Lung (tissue), 11 donors: ENCODE measurements at regions not wholly inside any gene's neighbourhood (a gene's known extent, or its start where the extent isn't known, plus 50 kb on each side); places are given as distances from the start of the nearest gene placed in this dataset.
A peak's percentile ranks its signal among the peaks of the same experiment; 100 is the strongest.

Source experiments
- ATAC-seq: fragments of 200-7000 bp; cut with Tn5 transposase; one replicate; pipeline ENCODE4 v1.9.1; 2020; ENCODE audit warnings: moderate number of reproducible peaks; ENCODE audit not compliant: insufficient read depth, low FRiP score
- DNase-seq, 3 donors: peaks; one replicate each; pipeline ENCODE4 v3.0.0-alpha.2; 2013 to 2017
- H3K27ac ChIP-seq, 2 donors: one replicate each; pipeline ENCODE4 v1.5.1; 2013; ENCODE audit warnings: mild to moderate bottlenecking in 2 of 2, moderate library complexity in 2 of 2, control low read depth in 1 of 2, inconsistent platforms in 1 of 2, low read depth in 1 of 2, low read length in 1 of 2
- H3K27me3 ChIP-seq, 3 donors: one replicate each; pipeline ENCODE4 v1.5.1; 2013; ENCODE audit warnings: low read length in 2 of 3; ENCODE audit not compliant: control insufficient read depth in 3 of 3, insufficient read depth in 3 of 3
- H3K36me3 ChIP-seq, 4 donors: one replicate each; pipeline ENCODE4 v1.5.1; 2013; ENCODE audit warnings: low read length in 4 of 4, mild to moderate bottlenecking in 1 of 4, moderate library complexity in 1 of 4; ENCODE audit not compliant: control insufficient read depth in 4 of 4, insufficient read depth in 4 of 4
- H3K4me1 ChIP-seq, 5 donors: one replicate each; pipeline ENCODE4 v1.5.1; 2013; ENCODE audit warnings: low read length in 5 of 5, mild to moderate bottlenecking in 2 of 5, moderate library complexity in 1 of 5; ENCODE audit not compliant: control insufficient read depth in 5 of 5, insufficient read depth in 5 of 5
- H3K4me3 ChIP-seq: one replicate; pipeline ENCODE4 v1.5.1; 2013; ENCODE audit warnings: mild to moderate bottlenecking, control low read depth, moderate library complexity
- H3K9ac ChIP-seq, 2 donors: one replicate each; pipeline ENCODE4 v1.5.1; 2013; ENCODE audit warnings: low read length in 2 of 2, control low read depth in 1 of 2; ENCODE audit not compliant: insufficient read depth in 1 of 2
- H3K9me3 ChIP-seq, 4 donors: one replicate each; pipeline ENCODE4 v1.5.1; 2013; ENCODE audit warnings: low read length in 3 of 4, mild to moderate bottlenecking in 1 of 4, moderate library complexity in 1 of 4; ENCODE audit not compliant: control insufficient read depth in 4 of 4, insufficient read depth in 3 of 4
- WGBS, 2 donors: extraction: QIAGEN DNeasy Blood & Tissue Kit; methylation state at CpG; one replicate each; pipeline ENCODE4 v1.1.7; 2013; 5-methylcytosine and 5-hydroxymethylcytosine counted together
- TF ChIP-seq, protein P1 (sequence below): IDR thresholded peaks from 2 replicates; pipeline ENCODE4 v1.5.1; 2012; ENCODE audit warnings: mild to moderate bottlenecking; ENCODE audit errors: control extremely low read depth, extremely low read depth
- donor health status: control.
- donor health status: control.
- donor health status: Bipolar disorder and iron deficiency.
- donor health status: healthy.
- donor health status: DM: yes; HTN: yes; CAD: no.

DNA sequence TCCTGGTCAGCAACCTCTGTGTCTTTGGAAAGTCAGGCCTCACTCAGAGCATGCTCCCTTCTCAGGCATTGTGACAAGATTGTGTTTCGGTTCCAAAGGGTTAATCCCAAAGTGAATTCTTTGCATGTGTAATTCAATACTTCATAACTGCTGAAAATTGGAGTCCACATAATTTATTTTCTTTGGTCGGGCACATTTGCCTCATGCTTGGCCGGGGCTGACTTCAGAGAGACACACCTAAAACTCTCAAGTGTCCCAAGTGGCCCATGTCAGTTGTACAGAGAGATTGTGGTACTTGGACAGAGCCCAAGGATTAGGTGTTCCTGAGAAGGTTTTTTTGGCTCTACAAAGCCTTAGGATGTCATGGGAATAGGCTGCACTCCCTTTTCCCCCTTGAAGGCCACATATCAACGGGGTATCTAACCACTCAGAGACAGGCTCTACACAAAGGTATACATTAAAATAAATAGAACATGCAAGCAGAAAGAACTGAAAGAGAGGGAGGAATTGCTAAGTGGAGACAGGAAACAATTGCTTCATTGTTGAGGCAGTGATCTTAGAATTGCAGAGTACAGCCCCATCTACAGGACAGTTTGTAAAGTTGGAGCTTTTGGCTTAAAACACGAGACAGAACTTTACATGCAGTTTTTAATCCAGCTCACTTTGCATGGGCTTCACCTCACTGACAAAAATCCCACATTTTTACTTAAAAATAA lies 1232.3 kb upstream of the ZEB2 start:
- ATAC-seq (peak; percentile 76), DNase-seq (peak; percentile 59 to 96 (median 91))
- TF ChIP-seq, protein P1, sequence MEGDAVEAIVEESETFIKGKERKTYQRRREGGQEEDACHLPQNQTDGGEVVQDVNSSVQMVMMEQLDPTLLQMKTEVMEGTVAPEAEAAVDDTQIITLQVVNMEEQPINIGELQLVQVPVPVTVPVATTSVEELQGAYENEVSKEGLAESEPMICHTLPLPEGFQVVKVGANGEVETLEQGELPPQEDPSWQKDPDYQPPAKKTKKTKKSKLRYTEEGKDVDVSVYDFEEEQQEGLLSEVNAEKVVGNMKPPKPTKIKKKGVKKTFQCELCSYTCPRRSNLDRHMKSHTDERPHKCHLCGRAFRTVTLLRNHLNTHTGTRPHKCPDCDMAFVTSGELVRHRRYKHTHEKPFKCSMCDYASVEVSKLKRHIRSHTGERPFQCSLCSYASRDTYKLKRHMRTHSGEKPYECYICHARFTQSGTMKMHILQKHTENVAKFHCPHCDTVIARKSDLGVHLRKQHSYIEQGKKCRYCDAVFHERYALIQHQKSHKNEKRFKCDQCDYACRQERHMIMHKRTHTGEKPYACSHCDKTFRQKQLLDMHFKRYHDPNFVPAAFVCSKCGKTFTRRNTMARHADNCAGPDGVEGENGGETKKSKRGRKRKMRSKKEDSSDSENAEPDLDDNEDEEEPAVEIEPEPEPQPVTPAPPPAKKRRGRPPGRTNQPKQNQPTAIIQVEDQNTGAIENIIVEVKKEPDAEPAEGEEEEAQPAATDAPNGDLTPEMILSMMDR = peak; percentile 33
- Histone ChIP-seq H3K4me1 (peaks cover 5 to 54% (median 18%) of the 10 kb centered on the region in 5 donors), H3K4me3 (no peak overlapping the region), H3K27ac (peak overlapping the region; percentile 4 to 71), H3K9ac (peak overlapping the region in 1 of 2 donors; percentile 87), H3K27me3 (no peaks in the 10 kb centered on the region), H3K36me3 (no peaks in the 10 kb centered on the region), H3K9me3 (no peaks in the 10 kb centered on the region)
- 26 to 42% methylated on average over 5 of the region's 5 CpGs for WGBS, 2 donors

DNA sequence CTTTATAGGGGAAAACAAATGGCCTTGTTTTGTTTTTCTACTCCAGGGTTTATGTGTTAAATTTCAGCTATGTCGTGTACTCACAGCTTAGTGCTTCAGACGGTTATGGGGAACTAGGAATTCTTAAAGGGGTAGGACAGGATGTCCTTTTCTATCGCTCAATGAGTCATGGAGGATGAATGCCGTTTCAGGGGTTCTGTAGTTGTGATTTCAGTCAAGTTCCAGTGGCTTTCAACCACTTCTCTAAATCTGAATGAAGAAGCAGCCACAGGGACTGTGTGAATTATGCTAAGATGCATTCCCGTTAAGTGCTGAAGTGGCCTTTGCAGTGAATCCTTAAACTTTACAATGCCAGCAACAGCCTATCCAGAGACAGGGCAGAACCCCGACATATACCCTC lies 1231.7 kb upstream of the ZEB2 start:
- WGBS, 2 donors = 20 to 22% methylated on average over 6 of the region's 6 CpGs
- ATAC-seq = peak; percentile 73
- DNase-seq = peak in 2 of 3 donors; percentile 51 to 57
- H3K4me1 ChIP-seq = peaks cover 5 to 54% (median 18%) of the 10 kb centered on the region in 5 donors
- no peaks in the 10 kb centered on the region for H3K9me3 ChIP-seq
- peak overlapping the region; percentile 7 to 70 for H3K27ac ChIP-seq
- H3K4me3 ChIP-seq = no peak overlapping the region
- H3K27me3 ChIP-seq = no peaks in the 10 kb centered on the region
- TF ChIP-seq, protein P1 = no peak
- peak overlapping the region in 1 of 2 donors; percentile 87 for H3K9ac ChIP-seq
- no peaks in the 10 kb centered on the region for H3K36me3 ChIP-seq

DNA sequence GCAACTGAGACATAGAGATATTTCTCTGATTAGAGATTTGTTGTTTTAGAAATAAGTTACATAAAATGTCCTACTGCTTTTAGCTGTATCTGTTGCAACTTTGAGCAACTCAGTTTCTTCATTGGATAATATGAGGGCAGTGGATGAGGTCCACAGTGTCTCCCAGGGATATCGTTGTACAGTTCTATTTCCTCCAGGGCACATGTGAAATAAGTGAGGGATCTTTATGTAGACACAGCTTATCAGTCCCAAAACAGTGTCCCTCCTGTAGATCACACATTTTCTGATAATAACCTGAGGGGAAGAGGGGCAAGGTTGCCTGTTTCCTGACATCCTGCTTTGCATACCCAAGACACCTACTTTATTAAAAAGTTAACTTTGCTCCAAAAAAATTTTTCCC lies 1231.2 kb upstream of the ZEB2 start:
- DNase-seq (no peak), ATAC-seq (no peak)
- H3K4me1 ChIP-seq = peaks cover 5 to 54% (median 18%) of the 10 kb centered on the region in 5 donors
- no peak overlapping the region for H3K4me3 ChIP-seq
- H3K9ac ChIP-seq = peak overlapping the region in 1 of 2 donors; percentile 26
- H3K9me3 ChIP-seq = no peaks in the 10 kb centered on the region
- H3K27ac ChIP-seq = peak overlapping the region; percentile 7 to 53
- TF ChIP-seq, protein P1 = no peak
- WGBS, 2 donors = 11 to 38% methylated on average over 1 of the region's 1 CpG
- no peaks in the 10 kb centered on the region for H3K27me3 ChIP-seq
- no peaks in the 10 kb centered on the region for H3K36me3 ChIP-seq
